WTC11 (cell line): ENCODE measurements at regions not wholly inside any gene's neighbourhood (a gene's known extent, or its start where the extent isn't known, plus 50 kb on each side); places are given as distances from the start of the nearest gene placed in this dataset.

Experiments
- ATAC-seq: fragments of 200-7000 bp; cut with Tn5 transposase; 2 replicates; pipeline ENCODE4 v1.10.0; 2021; ENCODE audit warnings: mild to moderate bottlenecking, moderate library complexity
- CTCF ChIA-PET: fragments of 300-600 bp; sonication (Branson Sonifier 250); formaldehyde crosslinking; loops from one replicate; lab custom pipeline; 2021; ENCODE audit warnings: antibody characterized with exemption; lab: Charles Lee
- POLR2A ChIA-PET: fragments of 350-600 bp; sonication (Branson Sonifier 250); formaldehyde crosslinking; loops from one replicate; lab custom pipeline; 2021; ENCODE audit warnings: antibody characterized with exemption; lab: Charles Lee
- DNase-seq: peaks from one replicate; pipeline ENCODE4 v3.0.0; 2021; ENCODE audit warnings: low spot score
- H3K27ac Mint-ChIP-seq: 2 replicates; pipeline ENCODE4 v1.8.0; 2021; ENCODE audit warnings: mixed read lengths
- H3K27me3 Mint-ChIP-seq: 2 replicates; pipeline ENCODE4 v1.8.0; 2021; ENCODE audit warnings: low read depth, mild to moderate bottlenecking, moderate library complexity, mixed read lengths
- H3K36me3 Mint-ChIP-seq: 2 replicates; pipeline ENCODE4 v1.8.0; 2021; ENCODE audit warnings: mixed read lengths
- H3K4me1 Mint-ChIP-seq: 2 replicates; pipeline ENCODE4 v1.8.0; 2022; ENCODE audit warnings: mixed read lengths
- H3K4me3 Mint-ChIP-seq: 2 replicates; pipeline ENCODE4 v1.8.0; 2021; ENCODE audit warnings: mild to moderate bottlenecking, moderate library complexity, mixed read lengths
- H3K9me3 Mint-ChIP-seq: 2 replicates; pipeline ENCODE4 v1.8.0; 2021; ENCODE audit warnings: mixed read lengths
- AFF4 ChIP-seq: sonication (generic); formaldehyde crosslinking; IDR thresholded peaks from 2 replicates; pipeline ENCODE4 v1.8.1; 2023; ENCODE audit warnings: mild to moderate bottlenecking, missing genetic modification reagents, borderline replicate concordance
- CREB1 ChIP-seq: sonication (generic); formaldehyde crosslinking; IDR thresholded peaks from 2 replicates; pipeline ENCODE4 v1.8.0; 2023; ENCODE audit warnings: mild to moderate bottlenecking, missing genetic modification reagents
- E2F4 ChIP-seq: sonication (generic); formaldehyde crosslinking; IDR thresholded peaks from 2 replicates; pipeline ENCODE4 v1.8.1; 2022; ENCODE audit warnings: low read depth, mild to moderate bottlenecking, moderate library complexity, missing genetic modification reagents, borderline replicate concordance
- EMX1 ChIP-seq: fragments of 250-450 bp; sonication (Bioruptor Pico); IDR thresholded peaks from 2 replicates; pipeline ENCODE4 v1.8.0; 2021; ENCODE audit warnings: mild to moderate bottlenecking
- FOXP1 ChIP-seq: sonication (generic); formaldehyde crosslinking; IDR thresholded peaks from 2 replicates; pipeline ENCODE4 v1.8.0; 2022; ENCODE audit warnings: missing genetic modification reagents, mild to moderate bottlenecking, moderate library complexity, borderline replicate concordance
- GRHL2 ChIP-seq: fragments of 250-450 bp; sonication (Bioruptor Pico); IDR thresholded peaks from 2 replicates; pipeline ENCODE4 v1.8.0; 2022; ENCODE audit warnings: mild to moderate bottlenecking, moderate library complexity; ENCODE audit not compliant: insufficient replicate concordance, severe bottlenecking
- GTF2I ChIP-seq: fragments of 250-450 bp; sonication (Bioruptor Pico); conservative IDR thresholded peaks from 2 replicates; pipeline ENCODE4 v1.4.0; 2021; ENCODE audit warnings: mild to moderate bottlenecking
- NFE2L1 ChIP-seq: sonication (generic); formaldehyde crosslinking; IDR thresholded peaks from 2 replicates; pipeline ENCODE4 v1.8.1; 2023; ENCODE audit warnings: missing genetic modification reagents
- PRRX2 ChIP-seq: fragments of 250-450 bp; sonication (Bioruptor Pico); IDR thresholded peaks from 2 replicates; pipeline ENCODE4 v1.8.0; 2021; ENCODE audit warnings: mild to moderate bottlenecking
- RORB ChIP-seq: fragments of 250-450 bp; sonication (Bioruptor Pico); IDR thresholded peaks from 2 replicates; pipeline ENCODE4 v1.9.0; 2021; ENCODE audit warnings: mild to moderate bottlenecking
- SMAD3 ChIP-seq: sonication (generic); formaldehyde crosslinking; IDR thresholded peaks from 2 replicates; pipeline ENCODE4 v1.8.0; 2022; ENCODE audit warnings: missing genetic modification reagents, mild to moderate bottlenecking, borderline replicate concordance
- SOX15 ChIP-seq: fragments of 250-450 bp; sonication (Bioruptor Pico); IDR thresholded peaks from 2 replicates; pipeline ENCODE4 v1.9.0; 2021; ENCODE audit warnings: mild to moderate bottlenecking
- USF2 ChIP-seq: sonication (generic); formaldehyde crosslinking; IDR thresholded peaks from 2 replicates; pipeline ENCODE4 v1.8.1; 2023; ENCODE audit warnings: mild to moderate bottlenecking, missing genetic modification reagents, moderate library complexity
- ZNF263 ChIP-seq: sonication (generic); formaldehyde crosslinking; IDR thresholded peaks from 2 replicates; pipeline ENCODE4 v1.8.1; 2022; ENCODE audit warnings: low read depth, mild to moderate bottlenecking, moderate library complexity, missing genetic modification reagents
- ZNF423 ChIP-seq: fragments of 250-450 bp; sonication (Bioruptor Pico); IDR thresholded peaks from 2 replicates; pipeline ENCODE4 v2.1.2; 2022; ENCODE audit warnings: mild to moderate bottlenecking, moderate library complexity
- ZSCAN18 ChIP-seq: fragments of 250-450 bp; sonication (Bioruptor Pico); IDR thresholded peaks from 2 replicates; pipeline ENCODE4 v2.1.2; 2022; ENCODE audit warnings: mild to moderate bottlenecking, moderate library complexity
- TF ChIP-seq, protein P1 (sequence below): sonication (generic); formaldehyde crosslinking; IDR thresholded peaks from 2 replicates; pipeline ENCODE4 v1.8.0; 2022; ENCODE audit warnings: mild to moderate bottlenecking, missing genetic modification reagents

GRCh38 chr9:135350003-135350315, 129.6 kb upstream of the PPP1R26 start:
- Mint-ChIP-seq H3K27me3 (no peaks in the 10 kb centered on the region), H3K27ac (no peak overlapping the region), H3K4me1 (peaks cover 4% of the 10 kb centered on the region; the same call in 1 of the 2 replicates), H3K9me3 (peaks cover 8% of the 10 kb centered on the region; the same call in 1 of the 2 replicates), H3K36me3 (no peaks in the 10 kb centered on the region), H3K4me3 (no peak overlapping the region)
- ChIA-PET POLR2A (no interaction called here), CTCF (interaction anchor here (1.1 to 1.3 kb wide), 2 partner anchors 61 to 63 kb away, joined by 3 to 4 read pairs; no protein-coding TSS in a partner anchor)
- ATAC-seq (no peak), DNase-seq (no peak)
- no peak for TF ChIP-seq FOXP1 (CRISPR knock-in tag)
- TF ChIP-seq, protein P1, sequence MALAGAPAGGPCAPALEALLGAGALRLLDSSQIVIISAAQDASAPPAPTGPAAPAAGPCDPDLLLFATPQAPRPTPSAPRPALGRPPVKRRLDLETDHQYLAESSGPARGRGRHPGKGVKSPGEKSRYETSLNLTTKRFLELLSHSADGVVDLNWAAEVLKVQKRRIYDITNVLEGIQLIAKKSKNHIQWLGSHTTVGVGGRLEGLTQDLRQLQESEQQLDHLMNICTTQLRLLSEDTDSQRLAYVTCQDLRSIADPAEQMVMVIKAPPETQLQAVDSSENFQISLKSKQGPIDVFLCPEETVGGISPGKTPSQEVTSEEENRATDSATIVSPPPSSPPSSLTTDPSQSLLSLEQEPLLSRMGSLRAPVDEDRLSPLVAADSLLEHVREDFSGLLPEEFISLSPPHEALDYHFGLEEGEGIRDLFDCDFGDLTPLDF (CRISPR knock-in tag), result no peak
- no peak for TF ChIP-seq PRRX2 (CRISPR knock-in tag)
- no peak for TF ChIP-seq NFE2L1 (CRISPR knock-in tag)
- no peak for TF ChIP-seq USF2 (CRISPR knock-in tag)
- no peak for TF ChIP-seq E2F4
- TF ChIP-seq GTF2I (CRISPR knock-in tag), result no peak
- TF ChIP-seq RORB, result no peak
- TF ChIP-seq SOX15 (CRISPR knock-in tag), result no peak
- TF ChIP-seq ZNF423 (CRISPR knock-in tag), result no peak
- TF ChIP-seq ZSCAN18 (CRISPR knock-in tag), result no peak
- no peak for TF ChIP-seq GRHL2
- no peak for TF ChIP-seq SMAD3 (CRISPR knock-in tag)
- no peak for TF ChIP-seq CREB1
- TF ChIP-seq EMX1 (CRISPR knock-in tag), result no peak
- TF ChIP-seq ZNF263, result no peak

DNA sequence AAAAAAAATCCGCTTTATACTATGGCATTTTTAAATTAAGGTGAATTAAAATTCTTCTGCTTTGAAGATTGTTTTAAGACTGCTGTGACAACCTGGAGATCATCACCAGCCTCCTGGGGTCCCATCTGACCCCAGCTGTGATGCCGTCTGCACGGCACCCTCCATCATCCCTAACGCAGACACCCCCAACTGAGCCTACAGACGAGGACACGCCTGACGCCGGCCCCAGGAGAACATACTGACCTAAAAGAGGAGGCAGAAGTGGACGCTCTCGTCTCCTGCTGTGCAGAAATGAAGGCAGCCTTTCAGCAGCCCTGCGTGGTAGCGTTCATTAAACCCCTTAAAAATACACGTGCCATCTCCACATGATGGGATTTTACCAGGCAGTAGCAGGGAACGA, 125.6 kb upstream of the PPP1R26 start:
- Mint-ChIP-seq H3K4me1 (peaks cover 4% of the 10 kb centered on the region; the same call in 1 of the 2 replicates), H3K4me3 (no peak overlapping the region), H3K27me3 (no peaks in the 10 kb centered on the region), H3K36me3 (no peaks in the 10 kb centered on the region), H3K9me3 (peaks cover 8% of the 10 kb centered on the region; the same call in 1 of the 2 replicates), H3K27ac (no peak overlapping the region; the same call in 1 of the 2 replicates)
- POLR2A ChIA-PET, result no interaction called here
- CTCF ChIA-PET, result interaction anchor here (0.6 kb wide), 1 partner anchor 64 kb away, joined by 3 read pairs; no protein-coding TSS in a partner anchor
- DNase-seq (no peak), ATAC-seq (no peak)
- no peak for TF ChIP-seq AFF4
